ENCODE measurements at regions not wholly inside any gene's neighbourhood (a gene's known extent, or its start where the extent isn't known, plus 50 kb on each side); places are given as distances from the start of the nearest gene placed in this dataset.

DNA sequence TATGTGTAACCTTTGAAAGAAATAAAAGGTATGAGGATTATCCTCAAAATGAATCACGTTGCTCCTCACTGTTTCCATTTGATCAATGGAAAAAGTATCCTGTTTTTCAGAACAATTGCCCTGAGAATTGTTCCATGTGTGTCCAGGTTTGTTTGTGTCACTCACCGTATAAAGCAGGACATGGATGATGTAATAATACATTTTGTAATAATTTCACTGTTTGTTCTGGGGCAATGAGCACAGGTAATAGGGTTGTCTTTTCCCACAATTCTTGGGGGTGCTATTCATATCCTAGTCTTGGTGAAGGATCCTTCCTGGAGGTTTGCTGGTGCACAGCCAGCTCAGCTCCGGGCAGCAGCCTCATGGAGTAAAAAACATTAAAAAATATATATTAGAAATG, 510.8 kb upstream of the MCTP2 start:
- no peak for DNase-seq (ENCODE audit: low spot score)

DNA sequence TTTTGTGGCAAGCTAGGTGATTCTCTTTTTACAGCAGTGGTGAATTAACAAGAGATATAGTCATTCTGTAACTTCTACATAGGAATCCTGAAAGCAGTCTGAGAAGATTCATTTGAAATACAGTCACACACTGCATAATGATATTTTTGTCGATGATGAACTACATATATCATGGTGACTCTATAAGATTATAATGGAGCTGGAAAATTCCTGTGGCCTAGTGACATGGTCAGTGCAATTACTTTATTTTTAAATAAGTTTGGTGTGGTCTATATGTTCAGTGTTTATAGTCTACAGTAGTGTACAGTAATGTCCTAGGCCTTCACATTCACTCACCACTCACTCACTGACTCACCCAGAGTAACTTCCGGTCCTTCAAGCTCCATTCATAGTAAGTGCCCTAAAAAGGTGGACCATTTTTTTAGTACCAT, 511.4 kb upstream of the MCTP2 start:
- DNase-seq (ENCODE audit: low spot score): no peak

DNA sequence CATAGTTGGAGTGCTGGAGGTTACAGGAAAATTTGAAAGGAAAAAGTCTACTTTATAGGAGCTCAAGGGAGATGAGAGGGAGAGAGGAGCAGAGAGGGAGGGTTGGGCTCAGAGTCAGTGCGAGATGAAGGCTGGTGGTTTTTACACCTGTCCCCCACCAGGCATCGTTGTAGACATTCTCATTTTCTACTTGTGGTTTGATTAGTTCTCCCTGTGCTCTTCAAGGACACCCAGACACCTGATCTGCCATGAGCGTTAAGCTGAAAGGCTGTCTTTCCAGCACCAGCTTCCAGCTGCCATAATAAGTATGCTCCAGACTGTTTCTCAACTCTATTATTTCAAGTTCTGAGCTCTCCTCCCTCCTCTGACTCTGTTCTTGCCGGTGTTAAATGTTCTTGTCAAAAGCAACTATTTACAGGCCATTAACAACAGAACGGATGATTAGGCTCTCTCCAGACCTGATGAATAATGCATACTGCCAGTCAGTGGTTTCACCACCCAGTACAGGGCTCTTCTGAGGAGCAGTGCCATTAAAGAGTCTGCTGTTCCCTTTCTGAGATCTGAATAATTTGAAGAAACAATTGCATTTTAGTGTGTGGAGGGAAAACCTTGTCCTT, 514.6 kb upstream of the MCTP2 start:
- DNase-seq (ENCODE audit: low spot score): no peak

DNA sequence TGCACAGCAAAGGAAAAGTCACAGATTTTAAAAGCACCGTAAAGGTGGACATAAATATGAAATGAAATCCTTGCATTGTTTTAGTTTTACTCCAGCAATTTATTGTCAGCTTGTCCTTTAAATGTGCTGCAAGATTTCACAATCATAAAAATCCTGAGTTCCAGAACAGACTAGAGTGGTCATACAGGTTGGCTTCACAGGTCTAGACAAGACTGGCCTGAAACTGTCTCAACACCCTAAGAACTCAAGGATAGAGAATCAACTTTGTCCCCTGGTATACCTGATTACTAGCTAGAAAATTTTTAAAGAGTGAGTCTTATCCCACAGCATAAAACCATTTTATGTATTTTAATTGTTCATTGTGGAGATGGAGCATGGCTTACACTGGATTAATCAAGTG, 521.7 kb upstream of the MCTP2 start:
- DNase-seq (ENCODE audit: low spot score): no peak

DNA sequence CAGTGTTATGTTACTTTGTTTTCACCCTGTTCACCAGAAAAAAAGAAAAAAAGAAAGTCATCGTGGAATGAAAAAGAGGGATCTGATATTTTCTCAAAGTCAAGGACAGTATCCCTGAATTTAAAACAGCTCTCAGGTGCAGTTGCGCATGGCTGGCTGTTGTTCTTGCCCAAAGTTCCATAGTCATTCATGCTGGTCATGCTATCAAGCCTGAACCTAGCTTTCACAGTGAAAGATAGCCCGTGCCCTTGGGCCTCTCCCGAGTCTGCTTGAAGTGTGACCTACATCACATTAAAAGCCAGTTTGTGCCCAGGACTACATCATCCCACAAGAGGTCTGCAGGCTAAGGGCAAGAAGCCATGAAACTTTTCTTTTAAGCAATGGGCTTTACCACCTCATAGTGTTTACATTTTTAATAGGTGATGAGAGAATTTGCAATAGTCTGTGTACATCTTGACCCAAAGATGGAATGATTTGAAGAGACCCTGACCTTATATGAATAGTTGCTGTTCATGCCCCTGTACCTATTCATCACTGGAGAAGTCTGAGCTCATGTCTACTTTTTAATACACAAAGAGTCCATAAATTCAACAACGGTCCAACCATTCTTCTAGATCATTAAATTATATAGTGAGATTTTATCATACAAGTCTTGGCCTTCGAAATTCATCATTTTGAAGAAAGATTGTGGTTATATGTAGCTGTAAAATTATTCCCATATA, 522.5 kb upstream of the MCTP2 start:
- DNase-seq (ENCODE audit: low spot score): no peak

DNA sequence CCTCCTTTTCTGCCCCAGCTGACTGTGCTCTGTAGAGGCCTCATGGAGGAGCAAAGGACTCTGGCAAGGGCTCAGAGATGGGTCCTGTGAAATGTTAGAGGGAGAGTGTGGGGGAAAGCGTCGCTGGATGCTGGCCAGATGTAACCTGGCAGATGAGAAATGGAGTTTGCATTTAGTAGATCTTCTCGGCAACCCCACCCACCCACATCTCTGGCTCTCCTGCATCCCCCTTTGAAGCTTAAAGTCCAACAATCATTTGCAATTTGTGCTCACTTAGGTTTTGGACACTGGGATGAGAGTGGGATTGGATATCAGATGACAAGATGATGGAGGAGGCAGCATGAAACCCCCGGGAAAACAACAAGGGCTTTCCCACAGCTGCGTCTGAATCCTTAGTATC, 523.6 kb upstream of the MCTP2 start:
- no peak for DNase-seq (ENCODE audit: low spot score)

DNA sequence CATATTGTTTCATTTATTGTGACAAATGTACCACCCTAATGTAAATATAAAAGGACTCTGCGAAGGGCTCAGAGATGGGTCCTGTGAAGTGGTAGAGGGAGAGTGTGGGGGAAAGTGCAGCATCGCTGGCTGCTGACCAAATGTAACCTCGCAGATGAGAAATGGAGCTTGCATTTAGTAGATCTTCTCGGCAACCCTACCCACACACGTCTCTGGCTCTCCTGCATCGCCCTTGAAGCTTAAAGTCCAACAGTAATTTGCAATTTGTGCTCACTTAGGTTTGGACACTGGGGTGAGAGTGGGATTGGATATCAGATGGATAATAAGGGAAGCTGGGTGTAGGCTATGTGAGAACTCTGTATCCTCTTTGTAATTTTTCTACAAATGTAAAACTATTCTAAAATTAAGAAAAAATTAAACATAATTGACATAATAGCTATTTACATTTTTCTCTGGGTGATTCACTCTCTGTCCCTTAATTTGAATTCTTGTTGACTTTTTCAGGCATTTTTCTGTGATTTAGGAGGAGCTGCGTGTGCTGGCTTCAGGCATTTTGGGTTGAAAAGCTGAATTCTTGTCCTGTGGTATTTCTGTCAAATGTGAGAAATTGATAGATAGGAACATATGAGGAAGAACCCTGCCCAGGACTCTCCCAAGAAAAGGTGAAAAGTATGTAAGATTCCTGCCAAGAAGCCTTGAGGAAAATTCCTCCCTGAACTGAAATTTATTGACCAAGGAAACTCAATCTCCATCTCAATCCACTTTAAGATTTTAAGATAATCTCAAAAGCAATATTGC, 524.7 kb upstream of the MCTP2 start:
- DNase-seq (ENCODE audit: low spot score): no peak

DNA sequence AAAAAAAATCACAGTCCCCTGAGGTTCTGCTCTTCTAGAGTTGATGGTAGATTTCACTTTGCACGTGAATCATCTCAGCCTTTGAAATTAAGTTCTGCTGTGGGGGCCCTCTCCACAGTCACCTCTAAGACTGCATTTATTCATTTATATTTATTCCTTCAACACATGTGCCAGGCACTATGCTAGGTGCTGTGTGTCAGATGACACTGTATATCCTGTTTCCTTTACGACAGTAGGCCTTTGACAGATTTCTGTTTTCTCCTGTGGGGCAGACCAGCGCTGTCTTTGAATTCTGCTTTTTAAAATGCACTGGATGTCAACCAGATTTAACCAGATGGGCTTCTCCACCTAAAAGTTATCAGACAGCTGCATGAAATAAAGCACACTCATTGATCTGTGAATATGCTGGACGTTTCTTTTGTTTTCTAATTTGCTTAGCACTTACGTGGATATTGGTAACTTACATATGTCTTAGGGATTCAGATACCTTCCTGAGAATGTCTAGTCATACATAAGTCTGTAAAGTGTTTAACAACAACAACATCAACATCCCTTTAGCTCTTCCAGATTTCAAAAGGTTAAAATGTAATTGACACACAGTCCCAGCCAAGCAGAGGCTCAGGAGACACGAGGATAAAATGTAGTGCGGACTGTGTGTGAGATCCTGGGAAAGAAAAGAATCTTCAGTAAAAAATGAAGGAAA, 525.5 kb upstream of the MCTP2 start:
- no peak for DNase-seq (ENCODE audit: low spot score)

DNA sequence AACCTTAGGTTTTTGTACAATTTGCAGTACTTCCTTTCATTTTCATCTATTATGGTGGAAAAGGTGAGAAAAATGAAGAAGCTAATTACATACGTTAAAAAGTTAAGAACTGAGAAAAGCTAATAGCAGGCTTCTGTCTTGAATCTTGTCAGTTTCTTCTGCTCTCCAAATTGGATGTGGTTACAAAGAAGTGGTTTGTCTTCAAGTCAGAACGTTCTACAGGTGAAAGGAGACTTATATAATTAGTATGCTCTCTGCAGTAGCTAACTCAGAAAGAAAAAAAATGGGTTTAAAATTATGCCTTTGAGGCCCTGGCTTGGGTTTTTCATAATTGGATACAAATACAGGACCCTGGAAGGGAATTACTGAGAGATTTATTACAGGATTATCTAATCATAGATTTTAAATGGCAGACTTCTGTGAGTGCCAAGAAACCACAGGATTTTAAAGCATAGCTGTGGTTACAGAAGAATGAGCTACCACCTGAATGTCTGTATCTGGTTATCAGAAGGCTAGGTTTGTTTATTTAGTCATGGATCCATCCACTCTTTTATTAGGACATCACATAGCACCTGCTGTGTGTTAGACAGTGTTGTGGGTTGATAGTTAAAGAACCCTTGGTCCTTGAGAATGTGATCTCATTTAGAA, 528.1 kb upstream of the MCTP2 start:
- DNase-seq (ENCODE audit: low spot score): no peak

DNA sequence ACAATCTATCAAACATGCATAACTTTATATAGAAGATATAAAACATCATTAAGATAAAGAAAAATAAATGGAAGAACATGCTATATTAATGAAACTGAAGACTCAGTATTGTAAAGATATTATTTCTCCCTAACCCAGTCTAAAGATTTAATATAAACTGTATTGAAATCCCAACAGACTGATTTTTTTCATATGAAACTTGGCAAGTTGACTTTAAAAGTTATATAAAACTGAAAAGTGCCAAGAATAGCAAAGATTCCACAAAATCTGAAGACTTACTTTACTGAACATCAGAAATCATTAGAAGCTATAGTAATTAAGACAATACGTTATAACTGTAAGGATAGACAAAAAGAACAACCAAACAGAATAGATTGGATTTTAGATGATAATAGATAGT, 531.3 kb upstream of the MCTP2 start:
- DNase-seq (ENCODE audit: low spot score): no peak

DNA sequence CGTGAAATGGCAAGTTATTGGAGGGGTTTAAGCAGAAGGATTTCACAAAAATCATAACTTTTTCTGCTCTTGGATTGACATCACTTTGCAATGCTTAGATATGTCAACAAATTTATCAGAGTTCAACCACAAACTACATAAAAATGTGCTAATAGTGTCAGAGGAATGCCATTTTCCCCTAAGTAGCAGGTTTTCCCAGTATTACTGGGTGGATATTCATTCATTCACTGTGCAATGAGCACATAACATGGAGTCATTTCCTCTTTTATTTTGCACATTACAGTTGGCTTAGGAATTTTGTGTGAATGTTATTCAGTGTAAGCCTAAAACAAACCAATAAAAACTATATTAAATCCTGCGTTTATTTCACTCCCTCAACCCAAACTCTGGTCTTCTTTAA, 537.3 kb upstream of the MCTP2 start:
- no peak for DNase-seq (ENCODE audit: low spot score)

DNA sequence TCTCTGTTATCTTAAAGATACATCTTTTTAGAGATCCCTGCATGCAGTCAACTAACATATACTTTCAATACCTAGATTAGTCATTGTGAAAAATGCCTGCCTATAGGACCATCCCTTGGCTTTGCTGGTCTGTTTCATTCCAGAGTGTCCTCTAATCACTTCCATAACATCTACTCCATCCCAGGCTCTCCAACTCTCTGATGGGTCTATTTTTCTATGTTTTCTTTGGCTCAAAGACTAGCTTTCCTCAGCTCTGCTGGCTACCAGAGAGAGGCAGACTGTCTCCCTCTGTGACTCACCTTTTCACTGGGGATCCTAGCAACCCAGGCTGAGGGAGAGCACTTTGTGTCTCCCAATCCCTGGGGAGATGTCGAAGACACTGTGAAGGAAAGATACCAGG, 547.7 kb upstream of the MCTP2 start:
- DNase-seq (ENCODE audit: low spot score): no peak

DNA sequence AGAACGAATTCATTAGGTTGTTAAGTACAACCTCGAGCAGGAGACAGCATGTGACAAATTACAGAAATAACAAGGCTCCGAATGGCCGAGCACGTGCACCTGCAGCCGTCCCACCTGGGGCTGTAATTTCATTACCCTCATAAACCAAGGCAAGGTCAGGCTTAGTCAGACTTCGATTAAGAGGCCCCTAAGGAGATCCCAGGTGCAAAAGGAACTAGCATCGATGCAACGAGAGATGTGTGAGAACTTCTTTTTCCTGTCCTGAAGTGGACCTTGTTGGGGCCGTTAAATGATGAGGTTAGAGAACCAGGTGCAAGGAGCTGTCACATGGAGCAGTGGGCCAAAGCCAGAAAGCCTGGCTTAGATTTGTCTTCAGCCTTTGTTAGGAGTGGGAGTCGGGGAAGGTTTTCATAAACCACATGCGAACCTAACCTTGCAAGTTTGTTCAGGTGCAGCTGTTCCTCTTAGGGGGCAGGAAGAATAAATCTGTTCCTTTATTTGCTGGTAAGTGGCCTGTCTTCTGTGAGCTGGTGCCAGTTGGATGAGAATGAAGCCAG, 559.9 kb upstream of the MCTP2 start:
- no peak for DNase-seq (ENCODE audit: low spot score)

DNA sequence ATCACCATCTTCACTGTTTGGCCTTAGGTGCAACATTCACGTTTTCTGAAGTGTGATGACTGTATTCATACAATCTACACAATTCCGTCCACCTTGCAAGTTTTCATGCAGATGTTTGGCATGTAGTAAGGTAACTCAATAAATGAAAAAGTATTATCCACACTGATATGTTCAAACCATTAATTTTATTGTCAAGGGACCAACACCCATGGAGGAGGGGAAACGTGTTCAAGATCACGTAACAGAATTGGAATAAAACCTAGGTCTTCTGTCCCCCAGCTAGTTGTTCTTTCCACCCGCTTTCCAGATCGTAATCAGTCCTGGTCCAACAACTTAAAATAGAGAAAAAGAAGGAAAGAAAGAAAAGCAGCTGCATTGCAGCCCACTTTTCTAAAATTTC, 560.4 kb upstream of the MCTP2 start:
- no peak for DNase-seq (ENCODE audit: low spot score)

DNA sequence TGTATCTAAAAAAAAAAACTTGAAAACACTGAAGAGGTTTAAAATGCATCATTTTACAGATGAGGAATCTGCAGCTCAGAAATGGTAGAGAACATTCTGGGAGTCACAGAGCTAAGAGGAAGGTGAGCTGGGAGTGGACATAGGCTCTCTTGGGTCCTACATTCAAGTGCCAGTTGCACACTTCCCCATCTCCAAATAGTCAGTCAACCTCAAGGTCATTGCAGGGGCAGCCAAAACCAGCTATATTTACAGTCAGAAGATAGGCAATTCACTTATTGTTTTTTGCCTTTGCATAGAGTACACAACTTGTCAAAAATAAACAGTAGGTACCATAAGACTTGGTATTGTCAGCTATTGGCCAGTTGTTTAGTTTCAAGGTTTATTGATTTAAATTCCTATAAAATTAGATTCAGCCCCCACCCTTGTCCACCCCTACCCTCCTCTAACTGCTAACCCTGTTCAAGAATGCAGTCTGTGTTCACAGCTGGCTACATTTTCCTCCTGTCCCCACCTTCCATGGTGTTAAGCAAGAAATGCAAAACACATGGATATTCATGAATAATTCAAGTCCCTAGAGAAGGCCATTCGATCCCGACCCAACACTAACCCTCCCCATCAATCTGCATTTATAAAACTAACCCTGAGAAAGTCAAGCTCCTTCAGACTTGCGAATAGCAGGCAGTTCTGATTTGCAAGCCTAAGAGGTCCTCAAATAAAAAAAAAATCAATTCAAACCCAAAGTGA, 567.0 kb upstream of the MCTP2 start:
- no peak for DNase-seq (ENCODE audit: low spot score)

DNA sequence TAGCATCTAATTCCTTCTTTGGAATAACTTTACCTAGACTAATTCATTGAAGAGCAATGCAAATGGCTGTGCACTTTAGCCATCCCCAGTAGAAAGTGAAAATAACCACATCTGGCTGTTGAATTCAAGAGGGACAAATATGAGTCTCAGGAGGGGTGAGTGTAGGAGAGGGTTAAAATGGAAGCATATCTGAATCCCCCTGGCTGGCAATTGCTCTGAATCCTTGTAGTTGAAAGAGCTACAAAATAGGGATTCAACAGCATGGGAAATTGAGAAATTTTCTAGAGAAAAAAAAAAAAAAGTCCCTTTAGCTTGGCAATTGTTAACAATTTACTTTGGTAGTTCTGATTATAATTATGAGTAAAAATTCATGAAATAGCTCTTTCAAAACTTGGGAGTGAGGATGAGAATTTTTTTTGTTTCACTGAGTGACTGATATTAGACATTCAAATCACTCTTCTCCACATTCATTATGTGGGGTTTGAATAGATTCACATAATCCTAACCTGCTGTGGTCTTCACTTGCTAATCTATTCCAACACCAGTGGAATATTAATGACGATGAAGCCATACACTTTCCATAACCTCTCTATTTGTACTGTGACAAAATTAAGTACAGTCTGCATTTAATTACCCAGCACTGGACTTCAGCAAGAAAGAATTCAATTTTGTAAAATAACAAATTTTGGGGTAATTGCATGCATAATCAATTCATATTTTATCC, 569.0 kb upstream of the MCTP2 start:
- no peak for DNase-seq (ENCODE audit: low spot score)

DNA sequence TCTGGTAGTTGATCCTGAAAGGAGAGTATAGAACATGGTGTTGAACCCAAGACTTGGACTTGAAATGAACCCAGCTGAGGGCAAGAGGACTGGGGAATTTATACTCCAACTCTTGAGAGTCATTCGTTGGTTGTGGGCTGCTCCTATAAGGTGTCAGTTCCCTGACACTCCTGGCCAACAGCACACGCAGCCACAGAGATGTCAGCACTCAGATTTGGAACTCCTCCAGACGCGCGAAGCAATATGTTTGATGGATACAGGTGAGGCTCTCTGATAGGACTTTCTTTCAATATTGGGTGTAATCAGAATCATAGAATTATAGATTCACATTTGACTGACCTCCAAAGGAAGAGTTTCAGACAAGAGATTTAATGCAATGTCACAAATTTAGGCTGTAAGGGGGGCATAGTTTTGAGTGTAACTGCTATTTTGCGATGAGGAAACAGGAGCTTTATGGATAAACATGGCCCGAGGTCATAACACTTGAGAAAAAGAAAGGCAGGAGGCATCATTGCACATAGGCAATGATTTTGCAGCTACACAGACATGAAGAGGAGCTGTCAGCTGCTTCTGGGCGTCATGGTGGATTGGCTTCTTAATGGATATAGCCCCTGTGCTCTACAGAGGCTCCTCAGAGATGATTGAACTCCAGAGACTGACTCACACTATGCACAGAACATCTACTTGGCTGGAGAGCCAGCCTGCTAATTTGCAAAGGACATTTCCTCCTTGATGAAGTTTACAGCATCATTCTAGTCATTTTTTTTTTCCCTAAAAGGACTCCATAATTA, 569.2 kb upstream of the RGMA start:
- no peak for DNase-seq (ENCODE audit: low spot score)

DNA sequence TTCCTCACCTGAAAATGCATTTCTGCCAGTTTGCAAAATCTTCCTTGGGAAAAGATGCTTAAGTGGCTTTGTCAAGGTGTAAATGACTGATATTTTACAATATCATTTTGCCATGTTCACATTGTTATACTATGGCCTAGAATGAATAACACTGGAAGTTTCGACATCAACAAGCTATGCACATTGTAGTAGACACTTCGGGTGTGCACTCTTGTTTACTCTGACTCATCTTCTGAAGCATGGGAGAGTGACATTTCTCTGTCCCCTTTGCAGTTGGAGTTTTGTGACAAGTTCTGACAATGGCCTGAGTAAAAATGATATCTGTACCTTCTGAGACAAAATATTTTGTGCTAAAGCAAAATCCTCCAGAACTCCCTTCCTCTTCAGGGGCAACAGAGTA, 567.0 kb upstream of the RGMA start:
- DNase-seq (ENCODE audit: low spot score): no peak

DNA sequence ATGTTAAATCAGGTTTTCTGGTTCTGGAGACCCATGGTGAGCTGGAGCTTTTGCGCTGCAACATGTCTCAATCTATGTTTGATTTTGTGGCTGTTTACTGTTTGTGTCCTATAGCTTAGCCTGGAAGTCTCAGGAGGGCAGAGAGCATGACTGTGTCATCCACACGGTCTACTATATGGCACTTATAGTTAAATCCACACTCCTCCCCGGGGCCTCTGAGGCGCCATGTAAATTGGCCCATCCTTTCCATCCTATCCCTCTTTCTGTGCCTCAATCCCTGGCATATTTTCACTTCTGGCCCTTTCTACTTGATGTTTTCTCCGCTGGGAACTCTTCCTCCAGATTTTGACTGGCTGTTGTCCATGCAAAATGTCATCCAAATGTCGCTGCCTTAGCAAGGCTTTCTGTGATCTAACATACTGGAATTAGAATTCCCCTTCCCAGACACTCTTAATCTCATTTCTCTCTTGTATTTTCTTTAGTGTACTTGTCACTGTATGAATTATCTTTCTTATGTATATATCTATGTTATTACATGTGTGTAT, 560.8 kb upstream of the RGMA start:
- no peak for DNase-seq (ENCODE audit: low spot score)
